ENCODE measurements at regions not wholly inside any gene's neighbourhood (a gene's known extent, or its start where the extent isn't known, plus 50 kb on each side); places are given as distances from the start of the nearest gene placed in this dataset.

- WGBS, 2 experiments = 89 to 91% methylated on average over 10 of the region's 10 CpGs
- Histone ChIP-seq H3K27ac (ENCODE audit: insufficient read depth, low read depth, low read length, poor library complexity, severe bottlenecking) (no peak overlapping the region), H3K27me3 (ENCODE audit: control insufficient read depth, insufficient read depth, low read length, poor library complexity, severe bottlenecking) (no peaks in the 10 kb centered on the region), H3K4me3 (ENCODE audit: insufficient read depth, low read depth, low read length) (no peak overlapping the region), H3K4me1 (ENCODE audit: control insufficient read depth, insufficient read depth, low read length) (no peaks in the 10 kb centered on the region), H3K9me3 (ENCODE audit: control insufficient read depth, low read length) (no peaks in the 10 kb centered on the region), H3K36me3 (ENCODE audit: control insufficient read depth, insufficient read depth, low read length) (no peaks in the 10 kb centered on the region)
Measured at GRCh38 chr12:89977405-89978085, 268.9 kb upstream of the ATP2B1 start.

GRCh38 chr12:89976866-89977265 is 268.2 kb upstream of the ATP2B1 start:
- Histone ChIP-seq H3K36me3 (ENCODE audit: control insufficient read depth, insufficient read depth, low read length) (no peaks in the 10 kb centered on the region), H3K27ac (ENCODE audit: insufficient read depth, low read depth, low read length, poor library complexity, severe bottlenecking) (no peak overlapping the region), H3K27me3 (ENCODE audit: control insufficient read depth, insufficient read depth, low read length, poor library complexity, severe bottlenecking) (no peaks in the 10 kb centered on the region), H3K4me3 (ENCODE audit: insufficient read depth, low read depth, low read length) (no peak overlapping the region), H3K4me1 (ENCODE audit: control insufficient read depth, insufficient read depth, low read length) (no peaks in the 10 kb centered on the region), H3K9me3 (ENCODE audit: control insufficient read depth, low read length) (no peaks in the 10 kb centered on the region)
- 93 to 95% methylated on average over 4 of the region's 4 CpGs for WGBS, 2 experiments

- Histone ChIP-seq H3K9me3 (ENCODE audit: control insufficient read depth, low read length) (no peaks in the 10 kb centered on the region), H3K27me3 (ENCODE audit: control insufficient read depth, insufficient read depth, low read length, poor library complexity, severe bottlenecking) (no peaks in the 10 kb centered on the region), H3K4me1 (ENCODE audit: control insufficient read depth, insufficient read depth, low read length) (no peaks in the 10 kb centered on the region), H3K4me3 (ENCODE audit: insufficient read depth, low read depth, low read length) (no peak overlapping the region), H3K27ac (ENCODE audit: insufficient read depth, low read depth, low read length, poor library complexity, severe bottlenecking) (no peak overlapping the region), H3K36me3 (ENCODE audit: control insufficient read depth, insufficient read depth, low read length) (no peaks in the 10 kb centered on the region)
- 93 to 97% methylated on average over 4 of the region's 4 CpGs for WGBS, 2 experiments
Measured at GRCh38 chr12:89975574-89975973, 266.9 kb upstream of the ATP2B1 start.

GRCh38 chr12:89971880-89972279 is 263.2 kb upstream of the ATP2B1 start:
- Histone ChIP-seq H3K27ac (ENCODE audit: insufficient read depth, low read depth, low read length, poor library complexity, severe bottlenecking) (no peak overlapping the region), H3K4me1 (ENCODE audit: control insufficient read depth, insufficient read depth, low read length) (no peaks in the 10 kb centered on the region), H3K9me3 (ENCODE audit: control insufficient read depth, low read length) (no peaks in the 10 kb centered on the region), H3K36me3 (ENCODE audit: control insufficient read depth, insufficient read depth, low read length) (no peaks in the 10 kb centered on the region), H3K27me3 (ENCODE audit: control insufficient read depth, insufficient read depth, low read length, poor library complexity, severe bottlenecking) (no peaks in the 10 kb centered on the region), H3K4me3 (ENCODE audit: insufficient read depth, low read depth, low read length) (no peak overlapping the region)

- Histone ChIP-seq H3K9me3 (ENCODE audit: control insufficient read depth, low read length) (no peaks in the 10 kb centered on the region), H3K4me3 (ENCODE audit: insufficient read depth, low read depth, low read length) (no peak overlapping the region), H3K27me3 (ENCODE audit: control insufficient read depth, insufficient read depth, low read length, poor library complexity, severe bottlenecking) (no peaks in the 10 kb centered on the region), H3K27ac (ENCODE audit: insufficient read depth, low read depth, low read length, poor library complexity, severe bottlenecking) (no peak overlapping the region), H3K36me3 (ENCODE audit: control insufficient read depth, insufficient read depth, low read length) (no peaks in the 10 kb centered on the region), H3K4me1 (ENCODE audit: control insufficient read depth, insufficient read depth, low read length) (no peaks in the 10 kb centered on the region)
- 93 to 97% methylated on average over 1 of the region's 1 CpG for WGBS, 2 experiments
Measured at GRCh38 chr12:89970722-89971121, 262.1 kb upstream of the ATP2B1 start.

GRCh38 chr12:89969093-89969492 is 260.5 kb upstream of the ATP2B1 start:
- 97 to 98% methylated on average over 3 of the region's 4 CpGs for WGBS, 2 experiments
- no peaks in the 10 kb centered on the region for H3K4me1 ChIP-seq (ENCODE audit: control insufficient read depth, insufficient read depth, low read length)
- no peak overlapping the region for H3K4me3 ChIP-seq (ENCODE audit: insufficient read depth, low read depth, low read length)
- H3K9me3 ChIP-seq (ENCODE audit: control insufficient read depth, low read length) = no peaks in the 10 kb centered on the region
- H3K27me3 ChIP-seq (ENCODE audit: control insufficient read depth, insufficient read depth, low read length, poor library complexity, severe bottlenecking) = no peaks in the 10 kb centered on the region
- no peak overlapping the region for H3K27ac ChIP-seq (ENCODE audit: insufficient read depth, low read depth, low read length, poor library complexity, severe bottlenecking)
- H3K36me3 ChIP-seq (ENCODE audit: control insufficient read depth, insufficient read depth, low read length) = no peaks in the 10 kb centered on the region

- Histone ChIP-seq H3K9me3 (ENCODE audit: control insufficient read depth, low read length) (no peaks in the 10 kb centered on the region), H3K4me3 (ENCODE audit: insufficient read depth, low read depth, low read length) (no peak overlapping the region), H3K36me3 (ENCODE audit: control insufficient read depth, insufficient read depth, low read length) (no peaks in the 10 kb centered on the region), H3K27me3 (ENCODE audit: control insufficient read depth, insufficient read depth, low read length, poor library complexity, severe bottlenecking) (no peaks in the 10 kb centered on the region), H3K27ac (ENCODE audit: insufficient read depth, low read depth, low read length, poor library complexity, severe bottlenecking) (no peak overlapping the region), H3K4me1 (ENCODE audit: control insufficient read depth, insufficient read depth, low read length) (no peaks in the 10 kb centered on the region)
- WGBS, 2 experiments = 87 to 98% methylated on average over 4 to 5 of the region's 6 CpGs
Measured at GRCh38 chr12:89968151-89968700, 259.6 kb upstream of the ATP2B1 start.

GRCh38 chr12:89966495-89967240 is 258.0 kb upstream of the ATP2B1 start:
- Histone ChIP-seq H3K36me3 (ENCODE audit: control insufficient read depth, insufficient read depth, low read length) (no peaks in the 10 kb centered on the region), H3K27me3 (ENCODE audit: control insufficient read depth, insufficient read depth, low read length, poor library complexity, severe bottlenecking) (no peaks in the 10 kb centered on the region), H3K4me1 (ENCODE audit: control insufficient read depth, insufficient read depth, low read length) (no peaks in the 10 kb centered on the region), H3K9me3 (ENCODE audit: control insufficient read depth, low read length) (no peaks in the 10 kb centered on the region), H3K4me3 (ENCODE audit: insufficient read depth, low read depth, low read length) (no peak overlapping the region), H3K27ac (ENCODE audit: insufficient read depth, low read depth, low read length, poor library complexity, severe bottlenecking) (no peak overlapping the region)
- 87 to 90% methylated on average over 3 to 4 of the region's 4 CpGs for WGBS, 2 experiments

- H3K4me1 ChIP-seq (ENCODE audit: control insufficient read depth, insufficient read depth, low read length) = no peaks in the 10 kb centered on the region
- H3K27ac ChIP-seq (ENCODE audit: insufficient read depth, low read depth, low read length, poor library complexity, severe bottlenecking) = no peak overlapping the region
- no peaks in the 10 kb centered on the region for H3K36me3 ChIP-seq (ENCODE audit: control insufficient read depth, insufficient read depth, low read length)
- WGBS, 2 experiments = 38 to 46% methylated on average over 2 of the region's 2 CpGs
- no peaks in the 10 kb centered on the region for H3K9me3 ChIP-seq (ENCODE audit: control insufficient read depth, low read length)
- no peak overlapping the region for H3K4me3 ChIP-seq (ENCODE audit: insufficient read depth, low read depth, low read length)
- no peaks in the 10 kb centered on the region for H3K27me3 ChIP-seq (ENCODE audit: control insufficient read depth, insufficient read depth, low read length, poor library complexity, severe bottlenecking)
Measured at GRCh38 chr12:89965993-89966392, 257.4 kb upstream of the ATP2B1 start.

GRCh38 chr12:89962648-89963047 is 254.0 kb upstream of the ATP2B1 start:
- Histone ChIP-seq H3K4me3 (ENCODE audit: insufficient read depth, low read depth, low read length) (no peak overlapping the region), H3K9me3 (ENCODE audit: control insufficient read depth, low read length) (no peaks in the 10 kb centered on the region), H3K4me1 (ENCODE audit: control insufficient read depth, insufficient read depth, low read length) (no peaks in the 10 kb centered on the region), H3K27ac (ENCODE audit: insufficient read depth, low read depth, low read length, poor library complexity, severe bottlenecking) (no peak overlapping the region), H3K27me3 (ENCODE audit: control insufficient read depth, insufficient read depth, low read length, poor library complexity, severe bottlenecking) (no peaks in the 10 kb centered on the region), H3K36me3 (ENCODE audit: control insufficient read depth, insufficient read depth, low read length) (no peaks in the 10 kb centered on the region)
- WGBS, 2 experiments = 91 to 95% methylated on average over 4 of the region's 4 CpGs
